NCI-H748 treated with DMSO at 0.1 percent for 48 hours (cell line): ENCODE measurements at regions not wholly inside any gene's neighbourhood (a gene's known extent, or its start where the extent isn't known, plus 50 kb on each side); places are given as distances from the start of the nearest gene placed in this dataset.
"Not testable (repeated sequence)": the region's sequence is repeated elsewhere in the genome, so short reads cannot be mapped to it uniquely, and the experiment has no call there.

Source experiments
- DNase-seq: peaks from one replicate; lab custom pipeline; 2025; lab: John Stamatoyannopoulos, UW

GRCh38 chr9:104269996-104270963 is 176.2 kb downstream of the SMC2 start:
- DNase-seq: no peak

DNA sequence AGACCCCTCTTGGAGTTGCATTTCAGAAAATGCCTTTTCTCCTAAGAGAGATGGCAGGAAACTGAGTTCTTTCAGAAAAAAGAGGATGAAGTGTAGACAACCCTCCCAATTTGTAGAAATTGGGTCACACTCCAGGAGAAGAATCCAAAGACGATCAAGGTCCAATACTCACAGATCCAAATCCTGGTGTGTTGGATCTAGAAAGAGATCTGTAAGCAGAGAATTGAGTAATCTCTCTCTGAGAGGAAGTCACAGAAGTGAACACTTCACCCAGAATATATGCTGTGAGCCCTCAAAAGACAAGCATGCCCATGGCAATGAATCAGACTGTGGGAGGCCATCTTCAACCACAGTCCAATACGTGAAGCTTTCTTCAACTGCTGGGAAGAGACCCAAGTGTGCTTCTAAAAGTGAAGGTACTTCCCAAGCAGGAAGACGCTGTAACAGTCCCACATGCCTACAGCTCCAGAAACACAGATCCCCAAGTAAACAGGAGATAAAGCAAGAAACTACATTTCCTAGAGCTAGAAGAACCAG is 182.7 kb downstream of the SMC2 start:
- DNase-seq: no peak

DNA sequence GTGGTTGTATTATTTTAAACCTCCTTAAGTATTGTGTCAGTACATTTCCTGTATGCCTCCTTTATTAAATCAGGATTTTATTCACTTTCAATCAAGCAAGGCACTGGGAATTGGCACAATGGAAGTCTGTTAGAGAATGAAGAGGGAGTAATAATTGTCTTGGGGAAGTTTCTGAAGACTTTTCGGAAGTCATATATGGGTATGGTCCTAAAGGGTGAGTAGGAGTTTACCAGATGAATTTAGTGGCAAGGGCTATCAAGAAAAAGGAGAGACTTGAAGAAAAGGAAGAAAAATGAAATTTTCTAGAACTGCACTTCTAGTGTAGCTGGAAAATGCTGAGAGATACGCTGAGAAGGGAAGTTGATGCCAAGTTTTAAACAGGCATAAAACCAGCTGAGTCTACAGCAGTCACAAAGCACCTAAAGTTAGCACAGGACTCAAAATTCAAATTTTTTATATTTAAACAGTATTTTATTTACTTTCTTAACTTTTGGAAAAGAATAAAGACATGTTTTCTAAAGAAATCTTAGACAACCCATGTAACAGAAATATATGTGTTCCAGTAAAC is 184.9 kb downstream of the SMC2 start:
- no peak for DNase-seq

- no peak for DNase-seq
Observed at GRCh38 chr9:104279535-104280177, 185.5 kb downstream of the SMC2 start.

DNA sequence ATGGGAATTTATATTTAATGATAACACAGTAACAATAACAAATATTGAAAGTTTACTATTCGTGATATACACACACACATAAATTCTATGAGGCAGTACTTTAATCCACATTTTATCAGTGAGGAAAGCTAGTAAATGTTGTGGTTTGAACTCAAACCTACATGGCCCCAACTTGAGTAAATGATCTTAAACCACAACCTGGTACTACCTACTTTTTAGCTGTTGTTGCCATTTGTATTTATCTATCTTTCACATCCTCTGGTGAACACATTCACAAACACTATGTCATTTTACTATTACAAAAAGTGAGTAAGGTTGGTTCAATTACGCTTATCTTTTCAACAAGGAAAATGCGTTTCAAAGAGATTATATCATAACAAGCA is 186.1 kb downstream of the SMC2 start:
- DNase-seq: no peak

- no peak for DNase-seq
Observed at GRCh38 chr9:104280711-104281110, 186.6 kb downstream of the SMC2 start.

DNA sequence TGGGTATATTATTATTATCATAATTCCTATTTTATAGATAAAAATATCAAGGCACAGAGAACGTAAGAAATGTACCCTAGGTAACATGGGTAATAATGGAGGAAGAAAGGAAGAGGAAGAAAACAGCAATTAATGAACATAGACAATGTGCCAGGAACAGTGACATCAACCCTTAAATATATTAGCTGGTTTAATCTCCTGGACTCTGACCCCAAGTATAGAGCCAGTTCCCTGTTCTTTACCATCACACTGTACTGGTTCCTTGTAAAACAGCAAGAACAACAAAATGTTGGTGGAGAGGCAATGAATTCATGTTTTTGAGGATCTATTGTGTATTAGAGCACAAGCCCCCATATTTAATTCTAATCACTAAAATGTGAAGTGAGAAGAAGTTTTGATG is 192.1 kb downstream of the SMC2 start:
- DNase-seq: no peak

- DNase-seq: peak; percentile 7
Observed at GRCh38 chr9:104286799-104287198, 192.7 kb downstream of the SMC2 start.

GRCh38 chr9:104287253-104287878 is 193.3 kb downstream of the SMC2 start:
- DNase-seq: no peak

DNA sequence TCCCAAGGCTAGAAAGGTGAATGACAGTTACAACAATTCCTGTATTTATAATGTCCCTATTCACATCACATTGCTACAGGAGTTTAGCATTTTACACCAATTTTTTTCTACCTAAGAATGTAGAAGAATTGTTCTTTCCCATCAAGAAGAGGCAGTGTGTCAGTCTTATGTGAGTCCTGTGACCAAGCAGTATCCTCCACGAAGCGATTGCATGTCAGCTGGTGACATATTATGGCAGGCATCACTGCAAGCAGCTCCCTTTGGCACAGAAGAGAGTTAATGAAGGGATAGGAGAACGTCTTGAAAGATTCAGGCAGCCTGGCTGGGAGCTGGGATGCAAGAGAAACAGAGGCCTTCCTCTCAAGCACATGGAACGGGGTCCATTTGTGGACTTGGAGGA is 199.8 kb downstream of the SMC2 start:
- no peak for DNase-seq

- no peak for DNase-seq
Observed at GRCh38 chr9:104300124-104300523, 203.9 kb upstream of the OR13F1 start.

GRCh38 chr9:104301755-104302154 is 202.3 kb upstream of the OR13F1 start:
- DNase-seq: peak; percentile 19

- DNase-seq: no peak
Observed at GRCh38 chr9:104302775-104303174, 201.3 kb upstream of the OR13F1 start.

- no peak for DNase-seq
Observed at GRCh38 chr9:104304925-104305324, 199.1 kb upstream of the OR13F1 start.

DNA sequence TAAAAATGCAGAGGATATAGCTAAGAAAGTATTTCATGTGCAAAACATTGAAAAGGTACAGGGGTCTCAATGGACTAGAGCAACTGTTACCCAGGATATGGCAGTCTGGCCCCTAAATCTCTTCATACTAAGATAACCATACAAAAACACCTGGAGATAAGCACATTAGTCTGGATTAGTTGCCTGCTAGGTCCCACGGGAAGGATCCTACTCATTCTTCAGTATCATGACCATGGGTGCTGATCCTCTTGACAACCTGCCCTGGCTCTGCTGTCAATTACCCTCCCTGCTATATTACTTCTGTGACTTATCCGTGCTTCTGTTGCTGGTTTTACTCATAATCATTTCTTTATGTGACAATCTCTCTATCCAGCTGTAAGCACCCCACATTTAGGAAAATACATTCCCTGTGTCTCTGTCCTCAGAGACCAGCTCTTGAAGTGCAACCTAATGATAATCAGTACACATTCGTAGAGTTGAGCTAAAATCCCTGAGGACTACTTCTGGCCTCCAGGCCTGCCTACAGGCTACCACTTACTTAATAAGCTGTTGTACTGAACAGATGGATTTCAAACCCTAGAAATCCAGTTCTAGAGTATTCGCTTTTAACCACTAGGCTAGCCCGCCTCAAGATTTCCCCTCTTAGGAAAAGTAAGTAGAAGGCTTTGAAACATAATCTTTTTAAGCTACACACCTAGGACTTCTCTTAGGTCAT is 190.5 kb upstream of the OR13F1 start:
- DNase-seq: no peak

GRCh38 chr9:104316201-104317009 is 187.7 kb upstream of the OR13F1 start:
- DNase-seq: not testable (repeated sequence)

GRCh38 chr9:104319198-104319597 is 184.9 kb upstream of the OR13F1 start:
- no peak for DNase-seq

- peak; percentile 55 for DNase-seq
Observed at GRCh38 chr9:104319685-104320084, 184.4 kb upstream of the OR13F1 start.

DNA sequence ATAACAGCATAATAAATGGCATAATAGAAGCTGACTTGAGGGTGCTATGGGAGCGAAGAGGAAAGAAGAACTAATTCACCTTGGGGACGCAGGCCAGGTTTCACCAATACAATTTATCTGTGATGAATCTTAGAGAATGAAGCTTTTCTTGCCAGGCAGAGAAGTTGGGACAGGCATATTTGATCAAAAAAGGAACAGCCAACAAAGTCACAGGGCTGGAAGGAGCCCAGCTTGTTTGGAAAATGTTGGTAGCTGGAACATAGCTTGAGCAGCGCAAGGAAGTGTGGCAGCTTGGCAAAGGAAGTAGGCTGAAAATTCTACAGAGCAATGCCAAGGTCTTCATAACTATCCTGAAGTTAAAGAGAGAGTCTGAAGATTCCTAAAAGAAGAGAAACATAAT is 181.5 kb upstream of the OR13F1 start:
- DNase-seq: no peak

DNA sequence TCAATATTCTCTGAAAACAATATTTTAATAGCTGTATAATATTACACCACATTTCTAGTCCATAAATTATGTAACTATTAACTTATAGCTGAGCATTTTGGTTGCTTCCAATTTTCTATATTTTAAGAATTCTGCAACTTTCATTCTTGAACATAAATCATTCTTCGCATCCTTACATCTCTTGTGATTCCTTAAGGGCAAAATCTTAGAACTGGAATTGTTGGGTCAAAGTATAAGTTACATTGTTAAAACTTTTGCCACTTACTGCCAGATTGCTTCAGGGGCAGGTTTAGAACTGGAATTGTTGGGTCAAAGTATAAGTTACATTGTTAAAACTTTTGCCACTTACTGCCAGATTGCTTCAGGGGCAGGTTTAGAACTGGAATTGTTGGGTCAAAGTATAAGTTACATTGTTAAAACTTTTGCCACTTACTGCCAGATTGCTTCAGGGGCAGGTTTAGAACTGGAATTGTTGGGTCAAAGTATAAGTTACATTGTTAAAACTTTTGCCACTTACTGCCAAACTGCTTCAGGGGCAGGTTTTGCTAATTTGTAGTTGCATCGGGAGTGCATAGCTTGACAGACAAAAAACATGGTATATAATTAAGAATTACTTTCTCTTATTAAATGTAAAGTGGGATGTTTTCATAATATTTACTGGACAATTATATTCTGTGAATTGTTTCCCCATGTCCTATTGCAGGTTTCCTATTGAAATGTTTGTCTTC is 179.9 kb upstream of the OR13F1 start:
- DNase-seq: not testable (repeated sequence)
